Stimulated activated CD4-positive, alpha-beta T cell treated with anti-CD3 and anti-CD28 coated beads, TNF-alpha, amount 100 ng/mL, for 4 hours (primary cell): ENCODE measurements at regions not wholly inside any gene's neighbourhood (a gene's known extent, or its start where the extent isn't known, plus 50 kb on each side); places are given as distances from the start of the nearest gene placed in this dataset.

ENCODE experiments used
- DNase-seq, 3 experiments: peaks; one replicate each; pipeline ENCODE4 v3.0.0-alpha.2; 2020; ENCODE audit warnings: low read depth in 3 of 3

DNA sequence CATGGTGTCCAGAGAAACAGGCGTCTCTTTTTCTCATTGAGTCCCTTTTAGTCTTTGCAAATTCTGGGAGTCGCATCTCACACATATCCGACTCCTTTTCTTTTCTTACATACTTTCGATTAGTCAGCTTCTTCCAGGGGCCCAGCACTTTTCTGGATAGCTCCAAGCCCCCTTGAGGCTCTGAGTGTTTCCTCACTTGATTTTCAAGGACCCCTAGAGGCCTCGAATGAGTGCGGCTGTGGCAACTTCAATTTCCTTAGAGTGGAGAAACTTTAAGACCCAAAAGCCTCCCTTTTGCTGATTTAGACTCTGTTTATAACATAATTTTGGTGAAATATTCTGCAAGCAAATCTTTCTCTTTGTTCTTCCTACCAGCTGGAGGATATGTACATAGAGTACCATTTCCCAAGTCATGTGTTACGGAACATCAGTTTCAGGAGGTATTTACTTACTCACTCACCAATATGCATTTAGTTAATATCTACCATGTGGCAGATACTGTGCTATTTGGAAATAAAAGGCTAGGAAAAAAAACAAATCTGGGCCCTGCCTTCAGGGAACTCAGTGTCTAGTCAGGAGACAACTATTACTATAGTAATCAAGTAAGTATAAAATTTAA is 555.2 kb downstream of the REEP3 start:
- no peak for DNase-seq

DNA sequence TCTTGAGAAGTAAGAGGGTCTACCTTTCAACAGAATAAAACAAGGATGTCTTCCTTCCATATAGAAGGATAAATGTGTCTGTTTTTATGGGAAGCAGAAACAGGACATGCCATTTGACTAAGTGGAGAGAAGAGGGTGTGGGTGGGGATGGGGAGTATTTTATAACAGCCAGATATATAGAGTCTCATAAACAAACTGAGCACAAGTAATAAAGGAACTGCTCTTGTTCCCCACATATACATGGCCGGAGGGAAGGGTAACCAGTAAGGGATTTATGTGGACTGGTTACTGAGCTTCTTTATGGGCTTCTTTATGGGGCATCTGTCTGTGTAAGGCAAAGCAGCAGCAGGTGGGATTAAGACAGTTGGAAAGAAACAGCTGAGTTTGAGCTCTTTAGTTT is 558.1 kb downstream of the REEP3 start:
- DNase-seq = no peak

GRCh38 chr10:64080071-64080470 is 558.9 kb downstream of the REEP3 start:
- no peak for DNase-seq

- no peak for DNase-seq
These were observed 560.8 kb downstream of the REEP3 start for GRCh38 chr10:64081947-64082482.

DNA sequence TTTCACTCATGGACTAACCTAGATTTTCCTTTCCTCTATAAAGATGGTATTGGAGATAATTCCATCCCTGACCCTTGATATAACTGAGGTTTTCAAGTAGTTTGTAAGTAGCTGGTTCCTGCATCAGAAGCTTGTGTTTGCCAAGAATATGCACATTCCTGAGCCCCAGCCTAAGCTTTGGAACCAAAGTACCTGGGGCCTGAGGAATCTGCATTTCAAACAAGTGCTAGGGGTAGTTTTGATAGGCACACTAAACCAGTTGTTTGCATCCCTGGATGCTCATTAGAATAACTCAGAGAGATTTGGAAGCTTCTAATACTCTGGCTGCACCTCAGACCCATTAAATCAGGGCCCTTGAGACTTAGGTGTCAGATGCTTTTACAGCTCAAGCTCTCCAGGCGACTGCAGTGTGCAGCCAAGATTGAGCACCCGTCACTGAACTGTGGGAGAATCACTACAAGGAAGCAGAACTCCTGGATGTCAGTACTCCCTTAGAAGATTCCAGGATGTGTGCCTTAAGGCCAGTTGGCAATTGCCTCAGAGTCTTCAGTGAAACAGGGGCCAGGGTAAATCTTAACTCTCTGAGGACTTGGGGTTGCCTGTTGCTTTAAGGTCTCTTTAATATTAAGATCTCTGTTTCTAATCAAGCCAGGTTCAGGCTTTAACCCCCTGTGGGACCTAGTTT is 565.0 kb downstream of the REEP3 start:
- DNase-seq = no peak

DNA sequence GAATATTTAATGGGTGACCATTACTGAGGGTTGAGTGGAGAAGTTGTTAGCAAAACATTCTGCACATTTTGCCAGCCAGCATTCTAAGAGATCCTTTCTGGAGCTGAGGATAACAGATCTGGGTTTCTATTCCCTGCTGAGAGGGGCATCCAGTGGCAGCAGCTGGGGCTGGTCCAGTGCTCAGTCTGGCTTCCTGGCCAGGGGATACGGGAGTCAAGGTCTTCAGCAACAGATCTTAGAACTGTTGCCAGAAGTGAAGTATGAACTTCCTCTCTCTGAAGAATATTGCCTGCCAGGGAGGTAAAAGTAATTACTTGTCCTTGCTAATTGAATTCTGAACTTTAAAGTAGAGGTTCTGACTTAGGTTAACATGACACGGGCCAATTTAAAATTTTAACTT is 568.4 kb downstream of the REEP3 start:
- no peak for DNase-seq

- no peak for DNase-seq
These were observed 569.7 kb downstream of the REEP3 start for GRCh38 chr10:64090865-64091264.

GRCh38 chr10:64091897-64092296 is 570.7 kb downstream of the REEP3 start:
- DNase-seq = no peak

DNA sequence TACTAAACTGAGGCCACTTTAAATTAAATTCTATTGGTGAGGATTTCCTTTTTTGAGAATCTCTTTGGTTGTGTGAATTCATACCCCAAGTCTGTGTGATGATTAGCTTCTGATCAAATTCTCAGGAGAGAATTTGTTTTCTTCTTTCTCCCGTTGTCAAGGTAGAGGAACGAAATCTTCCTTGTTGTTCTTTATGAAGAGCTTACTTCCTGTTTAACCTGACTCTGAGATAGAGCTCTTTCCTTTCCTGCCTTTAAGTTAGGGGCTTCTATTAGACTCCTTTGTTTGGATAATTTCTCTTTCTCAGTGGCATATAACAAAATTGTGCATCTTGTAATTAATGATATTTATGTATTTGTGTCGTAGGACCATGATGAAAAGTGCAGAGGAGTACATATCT is 572.1 kb downstream of the REEP3 start:
- no peak for DNase-seq

DNA sequence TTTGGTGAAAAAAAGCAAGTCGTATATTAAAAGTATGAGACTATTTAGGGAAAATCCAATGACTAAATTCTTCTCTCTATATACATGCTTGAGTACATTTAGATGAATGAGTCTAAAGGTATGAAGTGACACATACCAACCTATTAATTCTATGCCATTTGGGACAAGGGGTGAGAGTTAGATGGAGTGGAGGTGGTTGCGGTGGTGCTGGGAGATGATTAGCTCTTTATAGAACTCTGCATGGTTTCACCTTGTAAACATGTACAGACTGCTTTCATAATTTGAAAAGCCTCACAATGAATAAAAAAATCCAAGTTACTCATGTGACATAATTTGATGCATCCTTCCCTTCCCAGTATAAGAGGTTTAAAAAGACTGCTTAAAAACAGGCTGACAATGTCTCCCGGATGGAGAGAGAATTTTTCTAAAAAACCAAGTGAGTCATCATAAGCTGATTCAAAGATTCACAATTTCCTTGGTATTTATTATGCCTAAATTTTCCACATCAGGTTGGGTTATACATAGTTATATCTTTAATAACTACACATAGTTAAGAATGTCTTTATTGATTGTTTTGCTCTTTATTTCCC is 572.8 kb downstream of the REEP3 start:
- DNase-seq = no peak

DNA sequence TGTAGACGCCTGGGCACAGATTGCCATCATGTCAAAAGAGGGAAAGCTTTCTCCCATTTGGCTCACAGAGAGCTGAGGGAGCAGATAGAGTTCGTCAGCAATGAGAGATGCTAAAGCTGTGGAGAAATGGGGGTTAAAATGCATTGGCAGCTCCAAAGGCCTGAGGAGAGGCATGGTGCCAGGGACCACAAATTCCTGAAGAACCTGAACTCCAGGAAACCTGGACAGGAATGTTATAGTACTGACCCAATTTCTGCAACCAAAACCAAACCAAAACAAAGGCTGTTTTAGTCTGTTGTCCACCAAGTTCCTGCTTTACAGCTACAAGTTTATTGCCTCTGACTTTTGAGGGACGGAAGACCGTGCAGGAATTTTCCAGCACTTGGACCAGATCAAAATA is 575.7 kb downstream of the REEP3 start:
- no peak for DNase-seq

GRCh38 chr10:64097391-64098122 is 576.4 kb downstream of the REEP3 start:
- no peak for DNase-seq

GRCh38 chr10:64098994-64099393 is 577.8 kb downstream of the REEP3 start:
- no peak for DNase-seq

- DNase-seq = no peak
These were observed 580.5 kb downstream of the REEP3 start for GRCh38 chr10:64101606-64102263.

- no peak for DNase-seq
These were observed 581.0 kb downstream of the REEP3 start for GRCh38 chr10:64102264-64102633.

- no peak for DNase-seq
These were observed 581.7 kb downstream of the REEP3 start for GRCh38 chr10:64102916-64103315.

GRCh38 chr10:64103750-64104470 is 582.7 kb downstream of the REEP3 start:
- no peak for DNase-seq

DNA sequence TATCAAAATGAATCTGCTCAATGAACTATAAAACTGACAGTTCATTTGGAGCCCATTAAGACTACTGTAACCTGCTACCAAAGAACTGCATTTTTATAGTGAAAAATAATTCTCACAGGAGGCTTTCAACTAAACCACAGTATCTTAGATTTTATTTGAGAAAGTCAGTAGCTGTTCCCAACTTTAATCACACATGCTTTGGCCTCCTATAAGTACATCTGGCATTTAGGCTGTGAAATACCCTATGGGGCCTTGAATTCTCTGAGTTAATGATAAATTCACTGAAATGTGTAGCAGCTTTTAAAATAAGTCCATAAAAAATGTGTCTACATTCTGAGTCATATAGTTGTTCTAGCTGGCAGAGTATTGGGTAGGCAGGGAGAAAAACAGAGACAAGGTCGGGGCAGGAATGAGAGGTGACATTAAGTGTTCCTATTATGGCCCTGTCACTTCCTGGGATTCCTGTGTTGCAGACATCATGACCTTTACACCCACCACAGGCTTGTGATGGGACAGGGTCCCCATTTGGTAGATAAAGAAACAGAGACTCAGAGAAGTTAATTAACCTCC is 588.8 kb downstream of the REEP3 start:
- no peak for DNase-seq

DNA sequence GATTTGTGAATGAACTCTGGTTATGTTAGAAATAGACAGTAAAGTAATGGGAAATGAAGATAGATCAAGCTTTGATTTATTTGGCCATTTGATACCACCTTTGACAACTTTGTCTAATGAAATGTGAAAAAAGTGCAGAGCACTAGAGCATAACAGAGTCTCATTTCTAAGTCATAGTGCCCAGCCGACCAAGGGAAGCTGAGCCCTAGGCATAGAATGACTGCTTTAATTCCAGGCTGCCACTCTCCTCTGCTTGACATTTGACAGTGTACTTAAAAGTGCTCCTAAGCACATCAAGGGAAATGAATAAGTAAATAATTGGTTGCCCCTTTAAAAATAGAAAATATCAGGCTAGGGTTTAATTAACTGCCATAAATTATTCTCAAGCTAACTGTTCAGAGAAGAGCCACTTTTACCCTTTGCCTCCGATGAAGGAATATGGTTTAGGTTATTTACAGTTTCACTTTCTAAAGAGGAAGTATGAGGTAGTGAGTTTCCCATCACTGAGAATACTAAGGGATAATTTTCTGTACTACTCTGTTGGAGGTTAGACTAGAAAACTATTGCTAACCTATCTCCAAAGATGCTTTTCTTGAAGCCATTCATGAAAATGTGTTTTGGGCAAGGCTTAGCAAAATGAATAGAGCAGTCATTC is 591.6 kb downstream of the REEP3 start:
- no peak for DNase-seq

GRCh38 chr10:64113375-64113774 is 592.2 kb downstream of the REEP3 start:
- no peak for DNase-seq
